ENCODE measurements at regions not wholly inside any gene's neighbourhood (a gene's known extent, or its start where the extent isn't known, plus 50 kb on each side); places are given as distances from the start of the nearest gene placed in this dataset.

GRCh38 chr5:116365006-116365496 is 209.6 kb downstream of the SEMA6A start:
- TF ChIP-seq CTCF (IDR thresholded peaks at IDR 0.05), result no peak
- TF ChIP-seq POLR2A (IDR thresholded peaks at IDR 0.05), result no peak
